NT2/D1 (cell line): ENCODE measurements at regions not wholly inside any gene's neighbourhood (a gene's known extent, or its start where the extent isn't known, plus 50 kb on each side); places are given as distances from the start of the nearest gene placed in this dataset.

Experiments used
- SUZ12 ChIP-seq: IDR thresholded peaks from 2 replicates; pipeline ENCODE4 v1.6.1; 2011; ENCODE audit not compliant: insufficient read length, insufficient read depth; ENCODE audit errors: extremely low read depth
- YY1 ChIP-seq: IDR thresholded peaks from 2 replicates; pipeline ENCODE4 v1.6.1; 2011; ENCODE audit not compliant: insufficient read length, insufficient read depth
- ZNF274 ChIP-seq: IDR thresholded peaks from 2 replicates; pipeline ENCODE4 v1.6.1; 2011; ENCODE audit warnings: mild to moderate bottlenecking, low read depth, low read length

DNA sequence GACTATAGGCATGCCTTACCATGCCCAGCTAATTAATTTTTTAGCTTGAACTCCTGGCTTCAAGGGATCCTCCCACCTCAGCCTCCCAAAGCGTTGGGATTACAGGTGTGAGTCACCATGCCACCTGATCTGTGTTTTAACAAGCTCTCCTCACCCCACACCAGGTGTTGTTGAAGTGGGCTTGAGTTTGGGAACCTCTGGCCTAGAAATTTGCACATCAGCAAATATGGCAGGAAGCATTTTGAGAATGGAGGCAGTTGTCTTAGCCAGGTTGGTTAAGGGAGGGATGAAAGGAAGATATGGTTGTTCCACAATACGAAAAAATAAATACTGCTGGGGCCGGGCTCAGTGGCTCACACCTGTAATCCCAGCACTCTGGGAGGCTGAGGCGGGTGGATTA is 433.1 kb downstream of the TYW1 start:
- no peak for TF ChIP-seq YY1
- no peak for TF ChIP-seq SUZ12
- TF ChIP-seq ZNF274, result no peak
